Epidermal melanocyte (primary cell): ENCODE measurements at regions not wholly inside any gene's neighbourhood (a gene's known extent, or its start where the extent isn't known, plus 50 kb on each side); places are given as distances from the start of the nearest gene placed in this dataset.
"Not testable (repeated sequence)": the region's sequence is repeated elsewhere in the genome, so short reads cannot be mapped to it uniquely, and the experiment has no call there.

Experiments
- DNase-seq: peaks from one replicate; pipeline ENCODE4 v3.0.0; 2011; ENCODE audit warnings: low spot score; ENCODE audit not compliant: insufficient read length

GRCh38 chr13:22927845-22928244 is 252.9 kb upstream of the SGCG start:
- DNase-seq, result not testable (repeated sequence)

- DNase-seq, result no peak
Measured at GRCh38 chr13:22929381-22930126, 251.2 kb upstream of the SGCG start.

GRCh38 chr13:22931576-22931975 is 249.2 kb upstream of the SGCG start:
- DNase-seq, result no peak

- not testable (repeated sequence) for DNase-seq
Measured at GRCh38 chr13:22932632-22933412, 248.0 kb upstream of the SGCG start.

- no peak for DNase-seq
Measured at GRCh38 chr13:22933571-22934181, 247.1 kb upstream of the SGCG start.

GRCh38 chr13:22934744-22935523 is 245.8 kb upstream of the SGCG start:
- DNase-seq, result no peak

GRCh38 chr13:22936228-22936627 is 244.6 kb upstream of the SGCG start:
- no peak for DNase-seq

- DNase-seq, result no peak
Measured at GRCh38 chr13:22937241-22937640, 243.5 kb upstream of the SGCG start.

GRCh38 chr13:22937953-22938352 is 242.8 kb upstream of the SGCG start:
- DNase-seq, result no peak

GRCh38 chr13:22938576-22938975 is 242.2 kb upstream of the SGCG start:
- DNase-seq, result no peak

- no peak for DNase-seq
Measured at GRCh38 chr13:22939157-22939556, 241.6 kb upstream of the SGCG start.

GRCh38 chr13:22940090-22940710 is 240.6 kb upstream of the SGCG start:
- no peak for DNase-seq

- DNase-seq, result no peak
Measured at GRCh38 chr13:22940736-22941135, 240.0 kb upstream of the SGCG start.

GRCh38 chr13:22941495-22941894 is 239.3 kb upstream of the SGCG start:
- not testable (repeated sequence) for DNase-seq

- not testable (repeated sequence) for DNase-seq
Measured at GRCh38 chr13:22942831-22943230, 237.9 kb upstream of the SGCG start.

- DNase-seq, result no peak
Measured at GRCh38 chr13:22944378-22944777, 236.4 kb upstream of the SGCG start.

GRCh38 chr13:22945321-22946226 is 235.2 kb upstream of the SGCG start:
- DNase-seq, result no peak

- DNase-seq, result no peak
Measured at GRCh38 chr13:22948421-22948820, 232.4 kb upstream of the SGCG start.

- DNase-seq, result not testable (repeated sequence)
Measured at GRCh38 chr13:22952018-22952417, 228.8 kb upstream of the SGCG start.

- not testable (repeated sequence) for DNase-seq
Measured at GRCh38 chr13:22955147-22955546, 225.6 kb upstream of the SGCG start.
